NCI-H748 (cell line): ENCODE measurements at regions not wholly inside any gene's neighbourhood (a gene's known extent, or its start where the extent isn't known, plus 50 kb on each side); places are given as distances from the start of the nearest gene placed in this dataset.

Source experiments
- DNase-seq: peaks from one replicate; lab custom pipeline; 2025; ENCODE audit not compliant: unreplicated experiment; lab: John Stamatoyannopoulos, UW

GRCh38 chr6:28732052-28732451, 191.7 kb downstream of the TRIM27 start:
- no peak for DNase-seq

GRCh38 chr6:28734443-28734959, 189.3 kb downstream of the TRIM27 start:
- DNase-seq: no peak

- DNase-seq: no peak
Observed at GRCh38 chr6:28736121-28736520, 187.7 kb downstream of the TRIM27 start.

GRCh38 chr6:28737750-28738395, 185.9 kb downstream of the TRIM27 start:
- peak; percentile 61 for DNase-seq

GRCh38 chr6:28738396-28738765, 185.4 kb downstream of the TRIM27 start:
- DNase-seq: peak; percentile 63

- DNase-seq: no peak
Observed at GRCh38 chr6:28741363-28741762, 182.4 kb downstream of the TRIM27 start.

- peak; percentile 87 for DNase-seq
Observed at GRCh38 chr6:28742668-28743270, 181.0 kb downstream of the TRIM27 start.

- DNase-seq: peak; percentile 40
Observed at GRCh38 chr6:28743271-28743789, 180.5 kb downstream of the TRIM27 start.

- peak; percentile 74 for DNase-seq
Observed at GRCh38 chr6:28747083-28747630, 176.6 kb downstream of the TRIM27 start.

- DNase-seq: peak; percentile 99
Observed at GRCh38 chr6:28747631-28748157, 176.1 kb downstream of the TRIM27 start.

GRCh38 chr6:28748192-28748591, 175.6 kb downstream of the TRIM27 start:
- DNase-seq: no peak

- DNase-seq: no peak
Observed at GRCh38 chr6:28750926-28751458, 172.8 kb downstream of the TRIM27 start.

GRCh38 chr6:28751514-28751913, 172.3 kb downstream of the TRIM27 start:
- DNase-seq: no peak

- DNase-seq: no peak
Observed at GRCh38 chr6:28751963-28752350, 171.8 kb downstream of the TRIM27 start.

- DNase-seq: peak; percentile 85
Observed at GRCh38 chr6:28757429-28758045, 166.2 kb downstream of the TRIM27 start.

- peak; percentile 92 for DNase-seq
Observed at GRCh38 chr6:28758046-28758817, 165.6 kb downstream of the TRIM27 start.

- peak; percentile 34 for DNase-seq
Observed at GRCh38 chr6:28758818-28759235, 165.0 kb downstream of the TRIM27 start.

- peak; percentile 52 for DNase-seq
Observed at GRCh38 chr6:28764014-28764723, 159.6 kb downstream of the TRIM27 start.

GRCh38 chr6:28764761-28765282, 159.0 kb downstream of the TRIM27 start:
- DNase-seq: peak; percentile 21

GRCh38 chr6:28765978-28766351, 157.8 kb downstream of the TRIM27 start:
- peak; percentile 28 for DNase-seq
